A673 (cell line): ENCODE measurements at regions not wholly inside any gene's neighbourhood (a gene's known extent, or its start where the extent isn't known, plus 50 kb on each side); places are given as distances from the start of the nearest gene placed in this dataset.

Source experiments
- BruUV-seq: library from RNA; stranded (reverse); fragments of 400-500 nt; replicated peaks from 2 replicates; lab custom pipeline; 2021; lab: Mats Ljungman, UMichigan
- CTCF ChIA-PET: fragments of 300-600 bp; sonication (Branson Sonifier 250); formaldehyde crosslinking; loops from one replicate; lab custom pipeline; 2022; ENCODE audit warnings: antibody characterized with exemption; lab: Charles Lee
- POLR2A ChIA-PET: fragments of 300-600 bp; sonication (Branson Sonifier 250); formaldehyde crosslinking; loops from one replicate; lab custom pipeline; 2022; ENCODE audit warnings: antibody characterized with exemption; ENCODE audit not compliant: low non-redundant PET; lab: Charles Lee
- DNase-seq: peaks from one replicate; pipeline ENCODE4 v3.0.0-alpha.2; 2015; ENCODE audit warnings: low spot score
- H3K27ac ChIP-seq: fragments of 200-600 bp; sonication (generic); 2 replicates; pipeline ENCODE4 v1.5.1; 2016; ENCODE audit warnings: mixed run types, low read depth, mild to moderate bottlenecking, mixed read lengths, antibody characterized with exemption, low read length; ENCODE audit not compliant: poor library complexity, severe bottlenecking
- H3K27me3 ChIP-seq: fragments of 200-600 bp; sonication (generic); replicated peaks from 2 replicates; pipeline ENCODE4 v1.6.1; 2017; ENCODE audit warnings: mixed run types, low read depth, mild to moderate bottlenecking, mixed read lengths, antibody characterized with exemption, low read length; ENCODE audit not compliant: insufficient read depth, poor library complexity
- H3K36me3 ChIP-seq: fragments of 200-600 bp; sonication (generic); 2 replicates; pipeline ENCODE4 v1.6.1; 2016; ENCODE audit warnings: mixed run types, mild to moderate bottlenecking, mixed read lengths, antibody characterized with exemption, low read length; ENCODE audit not compliant: insufficient read depth, poor library complexity, severe bottlenecking
- H3K4me1 ChIP-seq: fragments of 200-600 bp; sonication (generic); 2 replicates; pipeline ENCODE4 v1.6.1; 2017; ENCODE audit warnings: mixed run types, mild to moderate bottlenecking, mixed read lengths, antibody characterized with exemption, low read length; ENCODE audit not compliant: insufficient read depth, poor library complexity, severe bottlenecking
- H3K4me3 ChIP-seq: fragments of 200-600 bp; sonication (generic); 2 replicates; pipeline ENCODE4 v1.5.1; 2016; ENCODE audit warnings: low read depth, mixed run types, mild to moderate bottlenecking, mixed read lengths, low read length; ENCODE audit not compliant: poor library complexity, severe bottlenecking
- H3K9me3 ChIP-seq: fragments of 200-600 bp; sonication (generic); 2 replicates; pipeline ENCODE4 v1.6.1; 2016; ENCODE audit warnings: mixed run types, low read depth, mild to moderate bottlenecking, mixed read lengths, antibody characterized with exemption, low read length; ENCODE audit not compliant: poor library complexity, severe bottlenecking
- EZH2 ChIP-seq: fragments of 200-600 bp; sonication (generic); IDR thresholded peaks from 2 replicates; pipeline ENCODE4 v1.6.1; 2017; ENCODE audit warnings: borderline replicate concordance, low read depth, mild to moderate bottlenecking, mixed read lengths, antibody characterized with exemption, low read length; ENCODE audit not compliant: poor library complexity, severe bottlenecking
- intact Hi-C: fragments of 100-400 bp; cut with micrococcal nuclease; formaldehyde crosslinking; loops from one replicate; pipeline ENCODE4 v1.10.0; 2022; ENCODE audit not compliant: unreplicated experiment
- TF ChIP-seq, protein P1 (sequence below): fragments of 300-800, 200-600 bp; sonication (generic); conservative IDR thresholded peaks from 2 replicates; pipeline ENCODE4 v1.5.1; 2017; ENCODE audit warnings: low read depth, mild to moderate bottlenecking, antibody characterized with exemption, low read length, moderate library complexity, mixed read lengths

- Histone ChIP-seq H3K9me3 (no peaks in the 10 kb centered on the region), H3K36me3 (no peaks in the 10 kb centered on the region), H3K4me1 (peaks cover 15% of the 10 kb centered on the region), H3K27ac (no peak overlapping the region), H3K27me3 (no peaks in the 10 kb centered on the region), H3K4me3 (no peak overlapping the region)
- TF ChIP-seq EZH2, result no peak
- TF ChIP-seq, protein P1, sequence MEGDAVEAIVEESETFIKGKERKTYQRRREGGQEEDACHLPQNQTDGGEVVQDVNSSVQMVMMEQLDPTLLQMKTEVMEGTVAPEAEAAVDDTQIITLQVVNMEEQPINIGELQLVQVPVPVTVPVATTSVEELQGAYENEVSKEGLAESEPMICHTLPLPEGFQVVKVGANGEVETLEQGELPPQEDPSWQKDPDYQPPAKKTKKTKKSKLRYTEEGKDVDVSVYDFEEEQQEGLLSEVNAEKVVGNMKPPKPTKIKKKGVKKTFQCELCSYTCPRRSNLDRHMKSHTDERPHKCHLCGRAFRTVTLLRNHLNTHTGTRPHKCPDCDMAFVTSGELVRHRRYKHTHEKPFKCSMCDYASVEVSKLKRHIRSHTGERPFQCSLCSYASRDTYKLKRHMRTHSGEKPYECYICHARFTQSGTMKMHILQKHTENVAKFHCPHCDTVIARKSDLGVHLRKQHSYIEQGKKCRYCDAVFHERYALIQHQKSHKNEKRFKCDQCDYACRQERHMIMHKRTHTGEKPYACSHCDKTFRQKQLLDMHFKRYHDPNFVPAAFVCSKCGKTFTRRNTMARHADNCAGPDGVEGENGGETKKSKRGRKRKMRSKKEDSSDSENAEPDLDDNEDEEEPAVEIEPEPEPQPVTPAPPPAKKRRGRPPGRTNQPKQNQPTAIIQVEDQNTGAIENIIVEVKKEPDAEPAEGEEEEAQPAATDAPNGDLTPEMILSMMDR, result no peak
- DNase-seq, result no peak
- BruUV-seq, result no TSS peak
- CTCF ChIA-PET, result no interaction called here
- intact Hi-C loops, result no loop called here
- POLR2A ChIA-PET, result no interaction called here
Measured at GRCh38 chr2:6183226-6183625, 491.0 kb downstream of the SOX11 start.

GRCh38 chr2:6184532-6185292 lies 492.5 kb downstream of the SOX11 start:
- H3K36me3 ChIP-seq, result no peaks in the 10 kb centered on the region
- H3K4me3 ChIP-seq, result no peak overlapping the region
- H3K27ac ChIP-seq, result no peak overlapping the region
- ChIA-PET POLR2A (no interaction called here), CTCF (no interaction called here)
- H3K27me3 ChIP-seq, result no peaks in the 10 kb centered on the region
- no peaks in the 10 kb centered on the region for H3K9me3 ChIP-seq
- DNase-seq, result no peak
- peaks cover 15% of the 10 kb centered on the region for H3K4me1 ChIP-seq
- TF ChIP-seq, protein P1, result no peak
- TF ChIP-seq EZH2, result no peak
- intact Hi-C loops, result no loop called here
- BruUV-seq, result no TSS peak

- no peak overlapping the region for H3K27ac ChIP-seq
- TF ChIP-seq EZH2, result no peak
- TF ChIP-seq, protein P1, result no peak
- intact Hi-C loops, result no loop called here
- no peaks in the 10 kb centered on the region for H3K9me3 ChIP-seq
- no peak for DNase-seq
- ChIA-PET POLR2A (no interaction called here), CTCF (no interaction called here)
- no peaks in the 10 kb centered on the region for H3K27me3 ChIP-seq
- H3K4me3 ChIP-seq, result no peak overlapping the region
- H3K4me1 ChIP-seq, result peaks cover 12% of the 10 kb centered on the region
- H3K36me3 ChIP-seq, result no peaks in the 10 kb centered on the region
- no TSS peak for BruUV-seq
Measured at GRCh38 chr2:6186332-6187151, 494.4 kb downstream of the SOX11 start.
